ENCODE measurements at regions not wholly inside any gene's neighbourhood (a gene's known extent, or its start where the extent isn't known, plus 50 kb on each side); places are given as distances from the start of the nearest gene placed in this dataset.

- FAIRE-seq: no peak
These were observed 416.5 kb downstream of the TAF11L14 start for GRCh38 chr5:18050776-18051175.

DNA sequence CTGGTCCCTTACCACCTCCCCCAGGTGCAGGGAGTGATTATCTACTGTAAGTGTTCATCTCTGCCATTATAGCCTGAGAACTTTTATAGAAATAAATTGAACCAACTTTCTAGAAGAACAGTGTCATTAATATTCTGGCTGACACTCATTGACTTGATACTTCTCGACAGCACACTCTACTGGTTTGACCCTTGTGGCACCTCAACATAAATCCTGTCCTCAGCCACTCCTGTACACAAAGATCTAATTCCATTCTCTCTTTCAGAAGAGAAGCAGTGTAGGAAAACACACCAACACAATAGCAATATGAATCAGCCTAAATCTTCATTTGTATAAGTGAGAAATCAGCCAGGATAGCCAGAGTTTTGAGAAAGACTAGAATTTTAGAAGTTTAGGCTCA, 417.7 kb downstream of the TAF11L14 start:
- FAIRE-seq: no peak

- no peak for FAIRE-seq
These were observed 418.3 kb downstream of the TAF11L14 start for GRCh38 chr5:18052569-18052968.

DNA sequence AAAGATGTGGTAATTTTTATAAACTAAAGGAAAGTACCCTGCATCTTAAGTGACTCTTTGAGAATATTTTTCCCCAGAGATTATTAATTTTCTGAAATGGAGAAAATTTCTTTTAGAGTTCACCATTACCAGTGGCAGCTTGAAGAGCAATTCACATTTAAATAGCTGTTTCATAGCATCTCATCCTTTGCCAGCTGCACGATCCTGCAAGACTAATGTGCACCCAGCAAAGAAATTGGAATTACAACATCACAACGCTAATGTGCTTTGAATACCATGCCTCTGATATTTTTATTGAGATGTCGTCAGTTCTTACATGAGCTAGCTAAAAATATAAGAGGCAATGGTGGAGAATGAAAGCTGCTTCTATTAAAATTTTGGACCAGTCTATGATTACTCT, 423.5 kb downstream of the TAF11L14 start:
- FAIRE-seq: no peak

- no peak for FAIRE-seq
These were observed 433.4 kb downstream of the TAF11L14 start for GRCh38 chr5:18067615-18068014.

DNA sequence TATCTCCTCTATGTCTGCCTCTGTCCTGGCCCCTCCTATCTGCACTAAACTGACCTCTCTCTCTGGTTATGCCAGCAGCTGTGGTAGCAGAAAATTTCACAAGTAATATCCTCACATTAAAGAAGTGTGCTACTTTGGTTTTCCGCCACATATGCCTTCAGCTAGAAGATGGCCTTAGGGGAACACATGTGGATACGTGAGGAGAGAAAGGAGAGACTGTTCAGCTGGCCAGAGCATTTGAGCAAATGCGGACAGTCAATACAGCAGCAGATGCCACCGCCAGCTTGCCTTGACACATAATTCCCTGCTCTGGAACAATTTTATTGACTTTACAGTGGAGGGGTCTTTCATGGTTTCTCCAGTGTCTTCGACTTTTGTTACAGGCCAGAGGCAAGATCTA, 434.6 kb downstream of the TAF11L14 start:
- FAIRE-seq: no peak

DNA sequence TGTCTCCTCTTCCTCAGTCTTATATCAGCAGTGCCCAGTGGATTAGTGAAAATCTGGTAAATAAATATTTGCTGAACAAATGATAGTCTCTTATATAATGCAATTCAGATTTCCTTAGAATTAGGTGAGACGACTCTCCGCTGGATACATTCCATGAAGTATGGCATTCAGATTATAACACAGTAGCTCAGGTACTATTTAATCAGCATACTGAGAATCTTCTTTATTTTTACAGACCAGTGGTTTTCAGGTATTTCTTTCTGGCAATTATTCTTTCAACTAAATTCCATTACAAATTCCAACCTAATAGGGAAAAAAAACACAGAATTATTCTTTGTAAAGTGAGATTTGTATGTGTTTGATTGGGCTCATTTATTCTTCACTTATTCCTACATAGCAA, 435.5 kb downstream of the TAF11L14 start:
- no peak for FAIRE-seq

- FAIRE-seq: no peak
These were observed 438.3 kb downstream of the TAF11L14 start for GRCh38 chr5:18072600-18072999.

DNA sequence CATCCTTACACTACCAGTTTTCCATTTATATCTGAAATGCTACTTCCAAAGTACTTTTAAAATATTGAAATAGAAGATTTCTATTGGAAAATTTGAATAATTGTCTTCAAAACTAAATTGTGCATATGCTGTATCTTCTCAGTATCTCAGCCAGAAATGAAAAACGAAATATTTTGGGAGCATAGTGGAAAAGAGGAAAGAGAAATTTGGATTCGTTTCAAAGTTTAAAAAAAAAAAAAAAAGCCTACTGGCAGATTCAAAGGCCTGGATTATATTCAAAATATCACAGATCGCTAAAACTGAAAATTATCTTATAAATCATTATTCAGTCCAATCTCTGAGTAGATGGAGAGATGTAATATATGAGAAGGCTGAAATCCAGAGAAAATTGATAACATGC, 440.7 kb downstream of the TAF11L14 start:
- no peak for FAIRE-seq

DNA sequence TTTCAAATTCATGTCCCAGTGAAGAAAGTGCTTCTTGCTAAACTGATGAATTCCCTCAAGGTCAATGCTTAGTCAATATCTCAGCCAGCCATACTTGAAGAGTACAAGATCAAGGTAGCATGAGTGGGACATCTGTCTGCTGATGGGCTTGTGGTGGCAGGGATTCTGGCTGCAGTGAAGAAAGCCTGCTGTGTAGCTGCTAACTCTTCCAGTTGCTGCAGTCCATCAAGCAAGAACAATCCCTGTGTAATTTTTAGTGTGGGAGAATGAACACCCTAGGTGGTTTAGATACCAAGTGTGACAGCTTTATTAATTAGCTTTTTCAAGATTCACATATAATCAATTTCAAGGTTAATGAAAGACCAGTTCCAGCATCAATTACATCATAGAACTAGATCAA, 443.9 kb downstream of the TAF11L14 start:
- FAIRE-seq: no peak

DNA sequence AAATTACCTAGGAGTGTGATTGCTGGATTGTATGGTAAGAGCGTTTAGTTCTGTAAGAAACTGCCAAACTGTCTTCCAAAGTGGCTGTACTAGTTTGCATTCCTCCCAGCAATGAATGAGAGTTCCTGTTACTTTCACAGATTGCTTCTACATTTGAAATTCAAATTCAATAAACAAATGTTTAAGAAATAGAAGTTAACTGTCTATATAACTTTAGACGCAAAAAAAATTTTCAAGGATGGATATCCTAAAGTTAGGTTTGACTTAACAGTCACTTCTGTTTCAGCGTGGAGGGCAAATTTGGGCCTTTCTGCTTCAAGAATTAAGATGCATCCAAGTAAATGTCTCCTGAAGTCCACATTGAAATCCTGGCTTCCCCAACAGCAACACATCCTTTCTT, 445.6 kb downstream of the TAF11L14 start:
- no peak for FAIRE-seq

GRCh38 chr5:18088020-18088579, 453.8 kb downstream of the TAF11L14 start:
- no peak for FAIRE-seq

DNA sequence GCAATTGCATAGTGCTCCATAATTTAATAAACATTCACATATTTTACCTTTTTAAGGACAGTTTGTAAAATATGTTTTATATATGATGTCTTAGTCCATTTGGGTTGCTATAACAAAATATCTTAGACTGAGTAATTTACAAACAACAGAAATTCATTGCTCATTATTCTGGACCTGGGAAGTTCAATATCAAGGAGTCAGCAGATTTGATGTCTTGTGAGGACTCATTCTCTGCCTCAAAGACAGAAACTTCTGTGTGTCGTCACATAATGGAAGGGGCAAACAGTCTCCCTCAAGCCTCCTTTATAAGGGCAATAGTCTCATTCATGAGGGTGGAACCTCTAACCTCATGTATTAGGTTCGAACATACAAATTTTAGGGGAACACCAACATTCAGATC, 455.9 kb downstream of the TAF11L14 start:
- no peak for FAIRE-seq

DNA sequence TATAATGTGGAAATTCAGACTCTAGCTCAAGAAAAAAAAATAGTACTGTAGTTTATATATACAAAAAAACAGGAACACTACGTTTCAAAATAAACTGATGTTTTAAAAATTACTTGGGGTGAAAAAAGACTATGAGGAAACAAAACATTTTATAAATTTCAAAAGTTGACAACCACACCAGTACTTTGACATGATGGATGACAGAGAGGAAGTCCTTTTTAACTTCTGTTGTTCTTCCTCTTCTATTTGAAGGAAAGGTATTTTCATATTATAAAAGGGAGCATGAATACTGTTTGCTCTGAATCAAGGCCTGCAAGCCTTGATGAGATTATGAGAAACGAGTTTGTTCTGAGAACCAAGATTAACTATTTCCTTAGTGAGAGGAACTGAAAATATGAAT, 456.9 kb downstream of the TAF11L14 start:
- no peak for FAIRE-seq

DNA sequence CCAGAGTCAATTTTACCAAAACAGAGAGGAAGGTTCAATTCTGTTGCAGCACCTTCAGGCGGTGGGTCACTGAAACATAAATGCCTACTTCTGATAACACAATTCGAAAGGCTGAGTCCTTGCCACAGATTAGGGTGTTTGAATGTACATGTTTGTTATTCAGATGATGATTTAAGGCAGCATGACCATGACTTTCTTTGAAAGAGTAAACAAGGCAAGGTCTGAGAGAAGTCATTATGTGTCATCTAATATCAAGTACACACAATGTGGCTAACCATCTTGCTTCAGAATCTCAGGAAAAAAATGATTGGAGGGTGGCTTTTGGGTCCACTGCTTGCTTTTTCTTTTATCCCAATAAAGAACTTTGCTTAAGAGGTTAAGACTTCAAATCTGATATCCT, 457.5 kb downstream of the TAF11L14 start:
- FAIRE-seq: no peak

- no peak for FAIRE-seq
These were observed 460.8 kb downstream of the TAF11L14 start for GRCh38 chr5:18095061-18095460.

DNA sequence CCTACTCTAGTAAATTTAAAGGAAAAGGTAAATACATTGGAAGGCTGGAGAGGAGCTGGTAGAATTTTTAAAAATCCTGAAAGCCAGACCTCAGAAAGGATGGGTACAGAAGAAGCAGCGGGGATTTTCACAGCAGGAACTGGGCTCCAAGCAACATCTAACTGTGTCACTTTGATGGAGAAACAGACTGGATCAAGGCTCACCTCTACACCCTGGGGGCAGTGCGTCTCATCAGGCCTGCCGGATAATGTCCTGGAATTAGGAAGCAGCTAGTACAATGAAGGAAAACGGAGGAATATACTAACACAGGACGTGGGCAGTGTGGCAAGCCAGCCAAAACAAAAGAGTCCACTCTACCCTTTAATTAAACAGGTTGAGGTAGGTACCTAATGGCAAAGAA, 463.6 kb downstream of the TAF11L14 start:
- no peak for FAIRE-seq

- no peak for FAIRE-seq
These were observed 464.4 kb downstream of the TAF11L14 start for GRCh38 chr5:18098691-18099090.

GRCh38 chr5:18099261-18099660, 465.0 kb downstream of the TAF11L14 start:
- no peak for FAIRE-seq

GRCh38 chr5:18101532-18101931, 467.3 kb downstream of the TAF11L14 start:
- FAIRE-seq: no peak

DNA sequence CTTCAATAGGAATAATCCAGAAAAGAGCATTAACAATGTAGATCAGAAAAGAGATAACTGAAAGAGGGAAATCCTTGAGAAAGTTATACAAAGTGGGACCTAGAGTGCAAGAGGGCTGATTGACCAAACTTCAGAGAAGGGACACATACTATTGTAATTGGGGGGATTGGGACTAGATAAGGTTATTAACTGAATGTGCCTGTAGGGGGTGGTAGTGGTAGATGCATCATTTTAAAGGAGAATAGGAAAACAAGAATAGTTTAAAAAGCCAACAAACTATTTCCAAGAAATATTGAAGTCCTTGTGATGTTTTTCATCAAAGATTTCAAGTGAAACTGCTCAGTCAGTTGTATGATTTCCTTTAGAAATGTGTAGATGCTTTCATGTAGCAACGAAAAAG, 468.5 kb downstream of the TAF11L14 start:
- FAIRE-seq: no peak

DNA sequence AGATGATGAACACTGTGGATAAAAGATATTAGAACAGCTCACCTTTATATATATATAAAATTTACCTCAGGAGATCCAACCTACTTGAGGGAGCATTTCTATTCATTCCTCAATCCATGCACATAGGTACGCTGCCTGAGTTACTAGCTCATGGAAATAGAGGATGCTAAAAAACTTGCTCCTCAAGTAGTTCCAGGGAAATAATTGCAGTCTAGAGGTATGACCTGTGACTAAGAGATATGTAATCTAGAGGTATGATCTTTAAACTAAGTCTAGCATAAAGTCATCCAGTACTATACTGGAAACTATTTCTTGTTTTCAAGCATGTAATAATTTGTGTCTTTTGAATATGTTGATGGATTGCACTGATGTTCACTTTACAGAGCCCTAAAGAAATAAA, 471.2 kb downstream of the TAF11L14 start:
- FAIRE-seq: no peak

GRCh38 chr5:18111906-18112465, 477.7 kb downstream of the TAF11L14 start:
- FAIRE-seq: no peak

DNA sequence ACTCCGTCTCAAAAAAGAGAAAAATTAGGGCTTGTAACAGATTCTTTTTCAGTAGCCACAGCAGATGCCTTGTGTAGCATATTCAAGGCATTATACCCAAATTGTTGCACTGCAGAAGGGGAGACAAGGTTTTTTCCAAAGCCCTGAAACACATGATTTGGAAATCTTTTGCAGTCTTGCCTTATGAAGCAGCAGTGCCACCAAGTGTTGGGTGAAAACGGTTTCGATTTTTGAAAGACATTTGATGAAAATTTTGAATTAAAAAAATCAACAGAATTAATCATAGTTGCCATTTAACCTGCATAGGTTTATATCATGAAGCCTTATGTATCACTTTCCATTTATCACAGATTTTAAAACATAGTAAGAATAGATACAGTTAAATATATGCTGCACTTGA, 479.5 kb downstream of the TAF11L14 start:
- FAIRE-seq: no peak

DNA sequence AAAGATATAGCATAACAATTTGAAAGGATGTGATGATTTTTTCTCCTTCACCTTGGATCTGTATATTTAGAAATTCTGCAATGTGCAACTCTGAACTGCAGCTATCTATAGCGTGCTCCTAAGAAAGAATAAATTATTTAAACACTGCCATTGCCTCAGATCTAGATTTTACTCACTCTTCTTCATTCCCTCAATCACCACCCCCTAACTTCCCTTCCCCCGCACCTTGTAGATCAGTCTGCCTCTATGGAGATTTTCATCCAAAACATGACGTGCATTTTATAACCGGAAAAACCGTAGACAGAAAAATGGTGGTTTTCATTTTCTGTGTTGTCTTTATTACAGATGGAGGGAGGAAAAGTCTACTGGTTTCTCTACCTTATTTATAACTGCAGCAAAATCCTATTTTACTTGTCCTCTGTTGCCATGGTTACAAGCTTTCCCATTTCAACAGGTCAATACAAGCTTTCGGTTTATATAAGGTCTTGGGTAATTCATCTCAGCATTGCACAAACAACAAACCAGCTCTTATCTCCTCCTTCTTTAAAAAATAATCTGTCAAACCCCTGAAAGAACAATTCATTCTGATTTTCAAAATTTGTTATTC, 480.0 kb downstream of the TAF11L14 start:
- FAIRE-seq: no peak
